Endothelial cell of umbilical vein (primary cell): ENCODE measurements at regions not wholly inside any gene's neighbourhood (a gene's known extent, or its start where the extent isn't known, plus 50 kb on each side); places are given as distances from the start of the nearest gene placed in this dataset.

Experiments used
- BruUV-seq: library from RNA; stranded (reverse); fragments of 400-500 nt; replicated peaks from 2 replicates; lab custom pipeline; 2021; lab: Mats Ljungman, UMichigan
- CTCF ChIA-PET: fragments of 300-600, 350-600 bp; sonication (Branson Sonifier 250); formaldehyde crosslinking; loops from one replicate; lab custom pipeline; 2021; ENCODE audit warnings: antibody characterized with exemption, inconsistent platforms; lab: Charles Lee
- POLR2A ChIA-PET: fragments of 300-600, 350-600 bp; sonication (Branson Sonifier 250); formaldehyde crosslinking; loops from one replicate; lab custom pipeline; 2021; ENCODE audit warnings: antibody characterized with exemption, inconsistent platforms; lab: Charles Lee
- DNase-seq: peaks from one replicate; pipeline ENCODE4 v3.0.0-alpha.2; 2011; ENCODE audit warnings: low read depth, low spot score
- FAIRE-seq: peaks from 2 replicates; lab custom pipeline; 2011; peaks lifted over from hg19 to GRCh38; lab: Jason Lieb, UNC
- H2AFZ ChIP-seq: 2 replicates; pipeline ENCODE4 v1.6.0; 2012; ENCODE audit warnings: low read depth, low read length, control low read depth, inconsistent platforms
- H3K27ac ChIP-seq: 2 replicates; pipeline ENCODE4 v1.5.1; 2011; ENCODE audit warnings: low read depth, mild to moderate bottlenecking, control low read depth, low read length, moderate library complexity; ENCODE audit not compliant: insufficient read depth
- H3K27me3 ChIP-seq, 2 experiments: 2 replicates each; pipeline versions ENCODE4 v1.6.0 to v1.6.1; 2011; ENCODE audit warnings: low read length in 2 of 2, mixed read lengths in 1 of 2; ENCODE audit not compliant: control insufficient read depth in 2 of 2, insufficient read depth in 2 of 2
- H3K36me3 ChIP-seq, 2 experiments: 2 replicates in 1 of 2; 3 replicates in 1 of 2; pipeline ENCODE4 v1.5.1; 2011; ENCODE audit warnings: low read length in 2 of 2, mild to moderate bottlenecking in 1 of 2, moderate library complexity in 1 of 2; ENCODE audit not compliant: control insufficient read depth in 2 of 2, insufficient read depth in 2 of 2; ENCODE audit errors: extremely low read depth in 1 of 2
- H3K4me1 ChIP-seq: 3 replicates; pipeline ENCODE4 v1.5.1; 2011; ENCODE audit warnings: mild to moderate bottlenecking, low read length; ENCODE audit not compliant: control insufficient read depth, insufficient read depth; ENCODE audit errors: extremely low read depth
- H3K4me2 ChIP-seq: 2 replicates; pipeline ENCODE4 v1.6.1; 2011; ENCODE audit warnings: low read length, control low read depth, mixed read lengths; ENCODE audit not compliant: insufficient read depth
- H3K4me3 ChIP-seq, 3 experiments: fragments of 200-600 bp in 1 of 3; sonication (generic), shearing (Covaris generic) in 1 of 3; replicated peaks in 1 of 3; 2 replicates each; pipeline ENCODE4 v1.5.1; 2011 to 2016; ENCODE audit warnings: control low read depth in 3 of 3, low read length in 3 of 3, mild to moderate bottlenecking in 2 of 3, inconsistent platforms in 1 of 3, low read depth in 1 of 3, moderate library complexity in 1 of 3; ENCODE audit not compliant: insufficient read depth in 1 of 3
- H3K79me2 ChIP-seq: 2 replicates; pipeline ENCODE4 v1.6.0; 2012; ENCODE audit warnings: low read length, inconsistent platforms; ENCODE audit not compliant: control insufficient read depth, insufficient read depth
- H3K9ac ChIP-seq: replicated peaks from 2 replicates; pipeline ENCODE3; 2011; ENCODE audit warnings: low read length, control low read depth; ENCODE audit not compliant: insufficient read depth; ENCODE audit errors: extremely low read depth
- H3K9me1 ChIP-seq: replicated peaks from 3 replicates; pipeline ENCODE4 v1.6.0; 2011; ENCODE audit warnings: mild to moderate bottlenecking, low read length; ENCODE audit not compliant: control insufficient read depth, insufficient read depth; ENCODE audit errors: extremely low read depth
- H3K9me3 ChIP-seq: replicated peaks from 2 replicates; pipeline ENCODE4 v1.5.1; 2012; ENCODE audit warnings: low read length, inconsistent platforms; ENCODE audit not compliant: control insufficient read depth, insufficient read depth
- H4K20me1 ChIP-seq: replicated peaks from 2 replicates; pipeline ENCODE3; 2011; ENCODE audit warnings: mild to moderate bottlenecking, low read length; ENCODE audit not compliant: control insufficient read depth, insufficient read depth; ENCODE audit errors: extremely low read depth
- CTCF ChIP-seq, 2 donors: IDR thresholded peaks; 1 replicate in 1 of 2; 2 replicates in 1 of 2; pipeline ENCODE4 v1.5.1; 2011; ENCODE audit warnings: low read length in 2 of 2, mild to moderate bottlenecking in 2 of 2, moderate library complexity in 2 of 2, control low read depth in 1 of 2, inconsistent platforms in 1 of 2, low read depth in 1 of 2; ENCODE audit not compliant: insufficient read depth in 1 of 2; ENCODE audit errors: extremely low read depth in 1 of 2
- EZH2 ChIP-seq: IDR thresholded peaks from 2 replicates; pipeline ENCODE4 v1.6.1; 2012; ENCODE audit warnings: borderline replicate concordance, low read depth, mild to moderate bottlenecking, moderate library complexity, low read length, inconsistent platforms; ENCODE audit not compliant: severe bottlenecking
- FOS ChIP-seq: IDR thresholded peaks from 2 replicates; pipeline ENCODE4 v1.6.1; 2011; ENCODE audit warnings: mild to moderate bottlenecking, low read length, moderate library complexity, borderline replicate concordance; ENCODE audit not compliant: insufficient read depth
- GATA2 ChIP-seq: IDR thresholded peaks from 2 replicates; pipeline ENCODE4 v1.7.0; 2011; ENCODE audit warnings: low read depth, mild to moderate bottlenecking, moderate library complexity, mixed read lengths, low read length; ENCODE audit not compliant: insufficient read length, insufficient read depth
- JUN ChIP-seq: IDR thresholded peaks from 2 replicates; pipeline ENCODE4 v1.6.1; 2011; ENCODE audit warnings: borderline replicate concordance, low read depth; ENCODE audit not compliant: insufficient read length, insufficient read depth
- MAX ChIP-seq: IDR thresholded peaks from 2 replicates; pipeline ENCODE4 v1.6.1; 2011; ENCODE audit not compliant: insufficient read depth, insufficient read length
- MYC ChIP-seq: IDR thresholded peaks from one replicate; pipeline ENCODE4 v1.6.1; 2011; ENCODE audit warnings: mild to moderate bottlenecking, low read depth, low read length
- POLR2A ChIP-seq: IDR thresholded peaks from 2 replicates; pipeline ENCODE4 v1.6.1; 2012; ENCODE audit warnings: low read depth, mild to moderate bottlenecking, control low read depth, low read length
- POLR2AphosphoS5 ChIP-seq: IDR thresholded peaks from 2 replicates; pipeline ENCODE4 v1.6.1; 2012; ENCODE audit warnings: low read depth, mild to moderate bottlenecking, control low read depth, low read length, moderate library complexity; ENCODE audit not compliant: insufficient read depth
- dilution Hi-C: fragments of 300-500 bp; cut with MboI; formaldehyde crosslinking; loops from one replicate; pipeline ENCODE4 v1.15.0; 2019; ENCODE audit warnings: low sequenced_read_pairs; ENCODE audit not compliant: extremely low pct_ligation_motif_present
- intact Hi-C: fragments of 100-400 bp; cut with micrococcal nuclease; formaldehyde crosslinking; loops from one replicate; pipeline ENCODE4 v1.10.0; 2022

- dilution Hi-C loops (no loop called here), intact Hi-C loops (no loop called here)
- Histone ChIP-seq H3K4me1 (no peaks in the 10 kb centered on the region), H3K4me2 (no peak overlapping the region), H2AFZ (no peak overlapping the region), H3K27me3 (no peaks in the 10 kb centered on the region), H3K9me1 (no peaks in the 10 kb centered on the region), H3K9me3 (no peaks in the 10 kb centered on the region), H3K27ac (no peak overlapping the region), H4K20me1 (no peaks in the 10 kb centered on the region), H3K79me2 (no peaks in the 10 kb centered on the region), H3K36me3 (no peaks in the 10 kb centered on the region), H3K4me3 (no peak overlapping the region), H3K9ac (no peak overlapping the region)
- BruUV-seq: no TSS peak
- POLR2A ChIA-PET: no interaction called here
- TF ChIP-seq EZH2 (no peak), JUN (no peak), FOS (no peak), MAX (no peak), CTCF (IDR thresholded peaks at IDR 0.05; ENCODE audit: extremely low read depth in 1 of 2, insufficient read depth in 1 of 2, low read depth in 1 of 2, low read length in 2 of 2) (no peak), POLR2AphosphoS5 (no peak), MYC (no peak), GATA2 (no peak), POLR2A (no peak)
- DNase-seq (no peak), FAIRE-seq (no peak)
- CTCF ChIA-PET: no interaction called here
Observed at GRCh38 chrX:117038918-117039440, 576.2 kb upstream of the CT83 start.
